HG03520 (cell line): ENCODE measurements at regions not wholly inside any gene's neighbourhood (a gene's known extent, or its start where the extent isn't known, plus 50 kb on each side); places are given as distances from the start of the nearest gene placed in this dataset.
"Not testable (repeated sequence)": the region's sequence is repeated elsewhere in the genome, so short reads cannot be mapped to it uniquely, and the experiment has no call there.

ENCODE experiments used
- ATAC-seq: cut with Tn5 transposase; IDR thresholded peaks from one replicate; pipeline ENCODE4 v1.9.1; 2021; ENCODE audit warnings: mild to moderate bottlenecking, moderate library complexity; ENCODE audit not compliant: unreplicated experiment

DNA sequence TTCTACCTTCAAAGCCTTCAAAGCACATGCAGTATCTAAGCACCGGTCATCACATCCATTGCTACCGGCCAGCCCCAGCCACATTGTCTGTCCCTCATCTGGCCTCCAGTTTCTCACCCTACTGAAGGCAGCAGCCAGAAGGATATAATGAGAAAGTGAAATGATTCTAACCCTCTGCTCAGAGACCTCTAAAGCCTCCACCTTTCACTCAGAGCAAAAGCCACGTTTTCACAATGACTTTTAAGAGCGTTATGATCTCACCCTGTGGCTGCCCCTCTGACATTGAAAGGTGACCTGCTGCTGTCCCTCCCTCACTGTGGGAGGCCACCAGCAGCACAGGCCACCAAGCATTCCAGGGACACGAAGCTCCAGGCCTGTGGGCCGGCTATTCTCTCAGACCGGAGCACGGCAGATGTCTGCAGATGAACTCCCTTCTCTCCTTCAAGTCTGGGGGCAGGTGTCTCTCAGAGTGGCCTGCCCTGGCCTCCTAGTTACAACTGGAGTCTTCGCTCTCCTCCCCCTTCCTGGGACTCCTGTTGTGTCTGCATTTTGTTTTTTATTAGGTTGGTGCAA lies 94.9 kb upstream of the EEPD1 start:
- ATAC-seq, result peak; percentile 81

DNA sequence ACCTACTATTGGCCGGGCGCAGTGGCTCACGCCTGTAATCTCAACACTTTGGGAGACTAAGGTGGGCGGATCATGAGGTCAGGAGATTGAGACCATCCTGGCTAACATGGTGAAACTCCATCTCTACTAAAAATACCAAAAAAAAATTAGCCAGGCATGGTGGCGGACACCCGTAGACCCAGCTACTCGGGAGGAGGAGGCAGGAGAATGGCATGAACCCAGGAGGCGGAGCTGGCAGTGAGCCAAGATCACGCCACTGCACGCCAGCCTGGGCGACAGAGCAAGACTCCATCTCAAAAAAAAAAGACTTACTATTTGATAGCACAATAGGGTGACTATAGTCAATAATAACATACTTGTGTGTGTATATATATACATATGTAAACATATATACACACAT lies 92.7 kb upstream of the EEPD1 start:
- ATAC-seq, result not testable (repeated sequence)

DNA sequence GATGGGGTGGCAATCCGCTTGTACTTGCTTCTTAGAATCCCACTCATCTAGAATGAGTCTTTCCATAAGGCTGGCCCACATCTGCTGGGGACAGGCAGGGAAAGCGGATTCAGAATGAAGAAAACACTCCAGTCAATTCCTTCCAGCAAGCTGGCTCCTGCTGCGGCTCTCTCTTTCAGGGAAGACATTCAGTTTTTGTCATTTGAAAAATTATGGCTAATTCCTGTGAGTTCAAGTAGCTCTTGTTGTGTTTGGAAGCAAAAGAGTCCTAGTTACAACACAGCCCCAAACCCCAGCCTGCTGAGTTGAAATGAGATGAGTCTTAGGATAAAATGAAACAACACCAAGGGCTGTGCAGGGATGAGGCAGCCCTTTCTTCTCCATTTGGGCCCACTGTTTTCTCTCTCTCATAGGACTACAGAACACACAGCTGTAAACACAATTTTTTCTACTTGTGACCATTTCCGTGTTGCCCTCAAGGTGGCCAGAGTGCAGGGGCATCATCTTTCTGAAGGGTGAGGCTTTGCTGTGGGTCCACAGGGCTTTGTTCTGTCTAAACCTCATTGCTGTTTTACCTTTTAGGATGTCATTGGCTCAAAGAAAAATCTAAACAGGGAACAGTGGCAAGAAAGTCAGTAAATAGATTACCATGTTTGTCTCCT lies 90.8 kb upstream of the EEPD1 start:
- no peak for ATAC-seq

DNA sequence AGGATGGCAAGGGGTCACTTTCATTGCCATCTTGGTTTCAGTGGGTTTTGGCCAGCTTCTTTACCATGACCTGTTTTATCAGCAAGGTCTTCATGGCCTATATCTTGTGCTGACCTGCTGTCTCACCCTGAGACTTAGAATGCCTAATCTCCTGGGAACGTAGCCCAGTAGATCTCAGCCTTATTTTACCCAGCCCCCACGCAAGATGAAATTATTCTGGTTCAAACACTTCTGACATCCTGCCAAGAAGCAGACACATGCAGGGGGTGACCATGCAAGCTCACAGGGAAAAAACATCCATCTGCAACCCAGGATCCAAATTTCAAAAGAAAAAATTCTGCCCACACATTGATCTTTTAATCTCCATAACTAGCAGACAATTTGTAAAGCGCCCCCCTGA lies 88.4 kb upstream of the EEPD1 start:
- ATAC-seq, result no peak

DNA sequence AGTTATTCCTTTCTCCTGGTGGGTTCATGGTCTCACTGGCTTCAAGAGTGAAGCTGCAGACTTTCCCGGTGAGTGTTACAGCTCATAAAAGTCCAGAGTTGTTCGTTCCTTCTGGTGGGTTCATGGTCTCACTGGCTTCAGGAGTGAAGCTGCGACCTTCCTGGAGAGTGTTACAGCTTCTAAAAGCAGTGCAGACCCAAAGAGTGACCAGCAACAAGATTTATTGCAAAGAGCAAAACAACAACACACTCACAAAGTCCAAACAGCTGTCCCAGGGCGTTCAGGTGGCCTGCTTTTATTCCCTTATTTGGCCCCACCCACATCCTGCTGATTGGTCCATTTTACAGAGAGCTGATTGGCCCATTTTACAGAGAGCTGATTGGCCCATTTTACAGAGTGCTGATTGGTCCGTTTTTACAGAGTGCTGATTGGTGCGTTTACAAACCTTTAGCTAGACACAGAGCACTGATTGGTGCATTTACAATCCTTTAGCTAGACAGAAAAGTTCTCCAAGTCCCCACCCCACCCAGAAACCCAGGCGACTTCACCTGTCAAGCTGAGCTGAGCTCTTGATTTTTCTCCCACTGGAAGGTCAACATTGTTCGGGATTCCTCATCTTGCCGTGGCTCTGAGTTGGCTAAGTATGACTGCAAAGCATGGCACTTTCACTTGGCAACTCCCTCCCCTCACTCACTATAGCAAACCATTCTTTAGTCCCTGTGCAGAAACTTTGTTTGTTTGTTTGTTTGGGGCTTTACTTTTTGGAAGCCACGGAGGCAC lies 87.3 kb upstream of the EEPD1 start:
- ATAC-seq, result not testable (repeated sequence)

DNA sequence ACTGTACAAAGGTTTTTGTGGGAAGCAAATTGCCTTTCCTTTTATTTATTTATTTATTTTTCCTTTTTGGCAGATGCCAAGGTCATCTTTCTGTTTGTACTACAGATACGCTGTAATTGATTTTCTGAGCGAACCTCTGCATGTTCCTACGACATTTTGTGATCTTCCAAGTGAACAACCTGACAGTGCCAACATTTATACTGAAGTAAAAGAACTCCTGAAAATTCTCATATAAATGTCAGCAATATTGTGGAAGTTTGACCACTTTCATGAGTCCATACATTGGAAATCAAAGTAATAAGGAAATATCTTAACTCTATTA lies 86.8 kb upstream of the EEPD1 start:
- ATAC-seq, result no peak

DNA sequence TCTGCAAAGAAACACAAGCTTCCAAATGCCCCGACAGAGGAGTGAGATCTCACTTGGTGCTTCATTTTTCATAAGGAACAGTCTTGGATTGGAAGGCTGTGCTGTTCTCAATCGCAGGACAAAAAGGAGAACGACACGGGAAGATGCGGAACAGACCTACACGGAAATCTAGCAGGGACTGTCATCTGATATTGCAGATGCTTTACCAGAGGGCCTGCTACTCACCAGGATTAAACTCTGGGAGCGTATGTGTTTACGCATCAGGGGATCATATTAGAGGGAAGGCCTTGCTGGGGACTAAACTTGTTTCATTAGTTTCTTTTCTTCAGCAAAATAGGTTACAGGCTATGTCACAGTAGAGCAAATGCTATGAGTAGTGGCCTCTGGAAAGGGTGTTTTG lies 82.8 kb upstream of the EEPD1 start:
- ATAC-seq, result no peak

DNA sequence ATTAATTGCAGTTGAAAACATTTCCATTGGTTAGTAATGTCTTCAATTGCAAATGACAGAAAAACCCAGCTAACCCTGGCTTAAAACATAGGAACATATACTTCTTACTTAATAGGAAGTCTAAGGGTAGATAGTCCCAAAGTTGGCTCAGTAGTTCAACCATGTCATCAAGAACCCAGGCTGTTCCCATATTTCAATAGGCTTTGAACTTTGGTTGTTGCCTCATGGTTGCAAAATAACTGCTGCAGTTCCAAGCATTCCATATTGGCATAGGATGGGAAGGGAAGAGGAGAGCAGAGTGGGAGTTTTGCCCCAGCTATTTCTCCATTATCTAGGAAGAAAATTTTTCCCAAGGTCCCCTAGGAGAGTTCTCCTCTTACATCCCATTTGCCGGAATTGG lies 81.4 kb upstream of the EEPD1 start:
- ATAC-seq, result no peak

DNA sequence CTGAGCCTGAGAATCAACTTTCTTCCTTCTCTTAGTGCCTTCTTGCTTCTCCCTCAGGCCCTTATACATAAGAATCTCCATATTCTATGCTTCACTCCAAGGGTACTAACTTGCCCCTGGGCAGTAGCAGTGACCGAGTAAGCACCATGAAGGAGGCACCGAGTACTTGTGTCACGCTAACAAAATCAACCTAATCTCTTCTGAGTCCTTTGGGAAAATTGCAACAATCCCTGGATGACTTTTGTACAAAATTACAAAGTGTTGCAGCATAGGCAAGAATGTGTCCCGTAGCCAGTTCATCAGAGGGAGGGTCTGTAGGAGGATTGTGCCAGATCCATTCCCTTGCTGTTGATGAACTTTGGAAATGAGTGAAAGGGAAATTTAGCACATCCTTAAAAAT lies 80.4 kb upstream of the EEPD1 start:
- ATAC-seq, result no peak

DNA sequence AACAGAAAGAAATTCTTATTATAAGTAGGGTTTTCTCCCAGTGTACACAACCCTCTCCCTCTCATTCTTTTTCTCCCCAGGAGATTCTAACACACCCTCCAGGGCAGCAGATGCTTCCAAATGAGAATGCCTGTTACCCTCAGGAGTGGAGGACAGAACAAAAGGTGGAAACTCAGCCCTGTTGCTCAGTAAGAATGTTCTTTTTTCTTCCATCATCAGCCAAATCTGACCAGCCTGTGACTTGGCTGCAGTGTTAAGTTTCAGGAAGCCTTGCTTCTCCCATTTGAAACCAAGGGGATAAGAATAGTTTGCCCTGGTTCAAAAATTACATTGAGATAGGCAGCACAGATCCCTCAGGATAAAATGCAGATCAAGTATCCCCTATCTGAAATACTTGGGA lies 77.5 kb upstream of the EEPD1 start:
- ATAC-seq, result no peak

DNA sequence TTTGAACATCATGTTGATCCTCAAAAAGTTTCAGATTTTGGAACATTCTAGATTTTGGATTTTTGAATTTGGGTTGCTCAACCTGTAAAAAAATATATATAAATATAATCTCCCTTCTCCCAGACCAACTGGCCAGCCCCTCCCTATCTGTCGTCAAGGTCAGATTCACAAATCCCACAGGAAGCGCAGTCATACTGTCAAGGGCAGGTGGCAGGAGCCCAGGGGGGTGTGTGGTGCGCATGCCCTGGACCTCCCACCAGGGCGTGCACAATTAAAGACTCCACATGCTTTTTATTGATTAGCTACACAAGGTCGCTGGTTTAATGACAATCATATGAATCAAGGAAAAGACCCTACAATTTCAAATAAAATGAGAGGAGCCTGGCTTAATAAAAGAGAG lies 77.0 kb upstream of the EEPD1 start:
- no peak for ATAC-seq

DNA sequence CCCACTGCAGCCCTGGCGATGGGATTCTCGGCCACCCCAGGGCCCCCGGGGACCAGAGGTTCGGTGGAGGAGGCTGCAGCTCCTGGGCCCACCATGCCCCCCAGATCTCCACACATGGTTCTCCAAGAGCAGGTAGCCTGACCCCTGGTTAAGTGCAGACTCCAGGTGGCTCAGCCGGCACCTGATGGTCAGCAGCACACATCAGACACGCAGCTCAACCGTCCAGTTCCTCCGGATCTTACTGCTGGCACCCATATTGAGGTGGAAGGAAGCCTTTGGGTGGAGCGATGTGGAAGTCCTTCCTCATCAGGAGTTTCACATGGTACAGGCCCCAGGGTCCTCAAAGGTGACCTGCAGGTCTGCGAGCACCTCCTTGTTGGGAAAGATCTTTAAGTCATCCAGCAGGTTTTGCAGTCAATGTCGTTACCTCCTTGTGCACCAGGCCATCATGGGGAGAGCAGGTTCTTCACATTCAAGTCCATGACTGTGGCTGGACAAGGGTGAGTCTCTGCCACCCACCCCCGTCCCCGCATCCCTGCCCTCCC lies 74.2 kb upstream of the EEPD1 start:
- ATAC-seq, result no peak

DNA sequence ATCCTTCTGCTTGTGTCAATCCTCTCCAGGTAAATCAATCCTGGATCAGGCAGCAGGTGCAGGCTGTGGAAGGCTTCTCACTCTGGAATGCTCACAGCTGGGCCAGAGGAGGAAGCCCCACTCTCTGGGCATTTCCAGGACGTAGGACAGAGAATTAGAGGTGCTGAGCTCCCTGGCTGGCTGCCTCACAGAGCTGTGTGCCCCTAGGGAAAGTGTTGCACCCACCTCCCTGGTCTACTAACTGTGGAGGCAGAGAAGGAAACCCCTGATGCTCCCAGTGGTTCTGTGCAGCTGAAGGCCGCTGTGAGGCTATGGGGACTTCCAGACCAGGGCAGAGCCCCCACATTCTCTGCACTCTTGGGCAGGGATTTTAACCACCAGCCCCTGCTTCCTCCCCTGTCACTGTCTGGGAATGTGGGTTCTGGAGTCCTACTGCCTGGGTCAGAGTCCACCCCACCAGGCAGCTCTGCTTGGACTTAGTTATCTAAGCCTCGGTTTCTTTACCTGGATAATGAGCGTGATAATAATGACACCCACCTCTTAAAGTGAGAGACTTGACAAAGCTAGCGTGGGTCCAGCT lies 73.5 kb upstream of the EEPD1 start:
- no peak for ATAC-seq

DNA sequence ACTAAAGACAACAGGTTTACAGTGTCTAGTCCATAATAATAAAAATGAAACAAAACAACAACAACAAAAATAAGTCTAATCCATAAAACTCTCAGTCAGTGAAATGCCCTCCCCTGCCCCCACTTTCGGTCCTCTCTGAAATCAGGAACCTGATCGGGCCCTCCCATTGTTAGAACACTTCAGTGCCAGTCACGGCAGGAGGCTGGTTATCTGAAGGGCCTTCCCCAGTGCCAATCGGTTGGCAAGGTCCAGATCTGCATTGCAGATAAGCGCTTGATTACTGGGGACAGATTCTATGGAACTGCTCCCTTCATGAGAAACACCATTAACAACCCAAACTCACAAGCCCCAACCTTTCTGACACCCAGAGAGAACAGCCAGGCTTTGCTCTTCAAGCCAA lies 72.2 kb upstream of the EEPD1 start:
- ATAC-seq, result no peak

DNA sequence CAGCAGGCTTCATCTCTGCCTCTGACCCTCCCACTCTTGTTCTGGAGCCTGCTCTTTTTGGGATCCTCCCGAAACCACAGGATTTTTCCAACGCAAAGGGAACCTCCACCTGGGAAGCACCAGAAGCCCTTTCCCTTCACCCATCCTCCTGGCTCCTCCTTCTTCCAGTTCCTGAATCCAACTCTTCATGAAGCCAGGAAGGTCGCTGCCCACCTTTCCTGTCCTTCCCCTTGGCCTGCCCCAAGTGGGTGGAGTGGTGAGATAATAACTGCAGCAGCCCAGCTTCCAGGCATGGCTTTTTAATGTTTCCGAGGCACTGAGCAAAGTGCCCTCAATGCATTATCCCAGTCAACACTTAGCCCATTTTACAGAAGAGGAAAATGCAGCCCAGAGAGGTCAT lies 70.8 kb upstream of the EEPD1 start:
- no peak for ATAC-seq

DNA sequence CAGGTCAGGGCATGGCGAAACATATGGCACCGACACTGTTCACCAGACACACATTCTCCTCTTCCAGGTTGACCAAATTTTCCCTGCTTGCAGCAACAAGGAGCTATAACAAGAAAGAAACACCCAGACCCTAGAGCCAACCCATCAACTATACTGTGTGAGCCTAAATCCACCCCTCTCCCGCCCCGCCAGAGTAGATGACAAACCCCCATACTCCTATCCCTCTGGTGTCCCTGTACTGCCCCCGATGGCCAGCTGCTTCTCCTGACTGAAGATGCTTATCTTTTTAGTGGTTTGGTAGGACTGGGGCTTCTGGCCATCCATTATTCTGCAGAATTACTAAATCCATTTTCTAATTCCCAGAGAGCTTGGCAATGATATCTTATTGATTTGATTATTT lies 70.1 kb upstream of the EEPD1 start:
- ATAC-seq, result no peak

DNA sequence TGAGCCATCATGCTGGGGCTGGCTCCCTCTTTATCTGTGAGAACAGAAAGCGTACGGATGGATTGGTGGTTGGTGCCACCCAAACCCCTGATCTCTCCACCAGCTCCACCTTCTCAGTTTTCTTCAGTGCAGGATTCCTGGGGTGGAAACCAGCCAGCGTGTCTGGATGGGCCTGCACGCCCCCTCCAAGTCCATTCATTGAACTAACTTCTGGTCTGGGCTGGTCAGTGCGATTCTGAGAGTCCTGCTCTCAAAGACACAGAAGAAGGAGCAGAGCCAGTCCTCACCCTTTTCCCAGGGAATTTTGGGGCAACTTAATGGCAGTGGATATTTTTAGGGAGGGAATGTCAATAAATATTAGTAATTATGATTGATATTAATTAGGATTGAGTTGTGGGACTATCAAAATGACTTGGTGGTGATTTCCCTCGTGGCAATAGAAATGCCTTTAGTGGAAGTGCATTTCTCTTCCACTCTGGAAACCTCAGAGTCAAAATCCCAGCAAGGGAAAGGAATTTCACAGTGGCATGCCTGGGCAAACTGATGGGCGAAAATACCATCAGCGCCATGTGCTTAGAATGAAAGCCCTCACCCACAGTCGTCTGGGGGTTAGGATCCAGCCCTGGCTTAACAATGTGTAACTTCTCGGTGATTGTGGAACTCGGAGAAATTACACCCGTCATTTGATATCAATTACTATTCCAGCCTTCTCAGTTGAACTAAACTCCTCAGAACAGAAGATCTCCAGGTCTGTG lies 69.3 kb upstream of the EEPD1 start:
- ATAC-seq, result no peak

DNA sequence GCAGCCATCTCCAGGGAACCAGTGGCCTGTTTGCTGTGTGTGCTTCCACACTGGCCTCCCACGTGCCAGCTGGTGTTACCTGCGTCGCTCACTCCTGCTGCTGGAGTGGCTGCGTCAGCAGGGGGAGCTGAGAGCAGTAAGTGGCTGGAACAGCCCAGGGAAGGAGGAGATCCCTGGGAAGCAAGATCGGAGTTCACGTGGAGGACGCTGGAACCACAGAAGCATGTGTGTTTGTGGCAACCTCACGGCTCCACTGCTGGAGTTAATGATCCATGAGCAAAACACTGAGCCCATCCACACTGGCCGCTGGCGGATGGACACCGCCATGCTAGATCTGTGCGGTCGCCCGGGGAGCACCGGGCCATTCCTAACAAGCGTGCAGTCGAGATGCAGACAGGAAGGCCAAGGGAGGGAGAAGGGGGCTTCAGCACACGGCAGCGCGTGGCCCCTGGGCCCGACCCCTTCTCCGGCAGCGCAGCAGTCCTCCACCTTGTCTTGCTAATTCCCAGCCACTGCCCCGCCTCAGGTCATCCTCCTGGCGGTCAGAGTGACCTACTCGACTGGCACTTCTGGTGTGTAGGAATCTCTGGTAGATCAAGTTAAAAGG lies 68.5 kb upstream of the EEPD1 start:
- no peak for ATAC-seq

DNA sequence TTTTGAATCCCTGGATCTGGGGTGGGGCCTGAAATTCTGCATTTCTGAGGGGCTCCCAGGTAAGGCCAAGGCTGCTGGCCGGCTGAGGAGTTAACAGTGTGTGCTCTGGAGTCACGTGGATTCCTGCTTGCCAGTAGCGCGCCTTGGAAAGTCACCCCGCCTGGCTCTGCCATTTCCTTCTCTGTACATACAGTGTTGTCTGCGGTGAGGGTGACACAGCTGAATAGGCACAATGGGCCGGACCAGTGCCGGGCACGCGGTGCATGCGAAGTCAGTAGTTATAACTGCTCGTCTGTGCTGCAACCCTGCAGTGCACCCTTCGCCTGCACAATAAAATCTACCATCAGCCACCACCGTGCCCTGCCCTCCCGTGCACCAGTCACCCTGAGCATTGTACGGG lies 68.0 kb upstream of the EEPD1 start:
- ATAC-seq, result no peak

DNA sequence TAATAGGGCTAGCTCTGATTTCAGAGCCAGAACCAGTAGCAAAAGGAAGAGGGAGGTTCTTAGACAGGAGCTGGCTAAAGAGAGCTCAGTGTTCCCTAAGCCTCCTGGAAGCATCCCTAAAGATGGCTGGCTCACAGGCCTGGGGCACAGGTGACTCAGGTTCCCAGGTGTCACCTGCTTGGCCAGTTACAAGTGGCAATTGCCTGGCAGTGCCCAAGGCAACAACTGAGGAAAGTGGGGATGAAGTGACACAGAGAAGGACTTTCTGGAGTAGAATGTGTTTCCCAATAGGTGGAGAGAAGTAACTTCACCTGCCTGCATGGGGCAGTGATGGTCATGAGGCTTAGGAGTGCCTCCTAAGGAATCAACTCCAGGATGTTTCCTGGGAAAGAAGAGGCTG lies 66.5 kb upstream of the EEPD1 start:
- ATAC-seq, result no peak

DNA sequence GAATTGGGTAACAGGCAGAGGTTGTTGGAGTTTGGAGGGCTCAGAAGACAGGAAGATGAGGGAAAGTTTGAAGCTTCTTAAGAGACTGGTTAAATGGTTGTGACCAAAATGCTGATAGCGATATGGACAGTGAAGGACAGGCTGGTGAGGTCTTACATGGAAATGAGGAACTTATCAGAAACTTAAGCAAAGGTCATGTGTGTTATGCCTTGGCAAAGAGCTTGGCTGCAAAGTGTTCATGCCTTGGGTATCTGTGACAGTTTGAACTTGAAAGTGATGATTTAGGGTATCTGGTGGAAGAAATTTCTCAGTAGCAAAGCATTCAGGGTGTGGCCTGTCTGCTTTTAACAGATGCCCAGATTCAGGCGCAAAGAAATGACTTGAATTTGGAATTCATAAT lies 64.5 kb upstream of the EEPD1 start:
- ATAC-seq, result no peak
